LHCN-M2 (cell line): ENCODE measurements at regions not wholly inside any gene's neighbourhood (a gene's known extent, or its start where the extent isn't known, plus 50 kb on each side); places are given as distances from the start of the nearest gene placed in this dataset.

Source experiments
- DNase-seq: peaks from one replicate; pipeline ENCODE4 v3.0.0-alpha.2; 2012; ENCODE audit warnings: low read depth

- DNase-seq: peak; percentile 38
Observed at GRCh38 chr14:85280074-85280473, 249.9 kb upstream of the FLRT2 start.

DNA sequence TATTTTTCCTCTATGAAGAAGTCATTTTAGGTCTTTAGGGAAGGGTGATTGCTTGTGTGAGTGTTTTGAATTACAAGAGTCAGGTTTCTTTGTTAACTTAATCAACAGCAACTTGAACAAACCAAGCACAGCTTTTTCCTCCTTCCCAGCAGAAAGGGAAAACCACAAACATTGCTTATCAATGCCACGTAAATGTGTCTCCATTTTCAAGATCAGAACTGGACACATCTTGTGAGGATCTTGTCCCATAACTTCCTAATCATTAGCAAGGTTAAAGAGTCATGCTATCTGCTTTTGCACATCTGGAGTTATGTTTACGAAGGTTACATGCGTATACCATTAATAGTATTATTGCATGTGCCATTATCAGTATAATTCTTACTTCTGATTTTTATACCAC, 248.0 kb upstream of the FLRT2 start:
- DNase-seq: no peak

DNA sequence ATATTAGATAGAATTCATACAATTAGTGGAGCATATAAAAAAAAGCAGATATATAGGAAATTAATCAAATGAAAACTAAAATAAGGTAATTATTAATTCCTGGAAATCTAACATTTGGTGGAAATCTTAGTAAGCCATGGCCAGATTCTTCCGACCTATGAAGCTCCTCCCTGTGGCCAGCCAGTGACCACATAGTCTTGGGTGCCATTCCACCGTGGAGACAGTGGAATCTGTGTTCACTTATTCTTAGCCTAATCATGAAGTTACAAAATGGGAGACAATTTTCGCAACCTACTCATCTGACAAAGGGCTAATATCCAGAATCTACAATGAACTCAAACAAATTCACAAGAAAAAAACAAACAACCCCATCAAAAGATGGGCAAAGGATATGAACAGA, 241.9 kb upstream of the FLRT2 start:
- no peak for DNase-seq

DNA sequence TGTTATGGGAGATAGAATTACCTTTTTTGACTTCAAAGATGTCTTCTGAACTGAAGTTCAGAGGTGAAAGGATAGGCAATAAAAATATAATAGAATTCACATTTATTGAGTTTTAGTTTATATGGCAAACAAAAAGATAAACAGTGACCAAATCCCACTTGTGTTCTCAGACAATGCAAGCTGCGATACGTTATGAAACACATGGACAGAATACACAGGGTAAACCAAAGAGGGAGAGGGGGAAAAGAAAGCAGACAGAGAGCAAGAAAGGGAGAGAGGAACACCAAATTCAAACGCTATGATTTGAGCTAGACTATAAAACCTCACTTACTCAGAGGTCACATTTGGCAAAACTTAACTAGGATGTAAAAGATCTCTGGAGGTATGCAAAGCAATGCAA, 238.2 kb upstream of the FLRT2 start:
- no peak for DNase-seq

DNA sequence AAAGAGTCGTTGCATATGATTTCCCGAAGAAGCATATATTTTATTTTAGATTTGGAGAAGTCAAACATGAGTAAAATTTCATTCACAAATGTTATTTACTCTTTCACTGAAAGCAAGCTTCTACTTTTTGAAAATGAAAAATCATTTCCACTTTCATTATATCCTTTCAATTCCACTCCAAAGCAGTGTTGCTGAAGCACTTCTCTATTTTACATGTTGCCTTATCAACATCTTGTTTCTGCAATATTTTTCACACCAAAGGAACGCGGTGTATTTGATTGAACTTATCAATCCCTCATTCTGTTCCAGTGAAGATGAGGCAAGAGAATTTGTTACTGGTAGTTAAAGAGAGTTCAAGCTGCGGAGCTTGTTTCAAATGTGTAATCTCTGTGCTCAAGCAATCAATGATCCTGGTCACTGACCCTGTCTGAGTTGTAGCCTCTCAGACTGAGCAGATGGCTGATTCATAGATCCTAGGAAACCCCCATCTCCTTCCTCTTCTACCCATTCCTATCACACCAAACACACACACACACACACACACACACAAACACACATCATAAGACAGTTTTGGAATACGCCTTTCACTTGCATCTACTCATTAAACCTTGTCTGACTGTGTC, 236.2 kb upstream of the FLRT2 start:
- no peak for DNase-seq

DNA sequence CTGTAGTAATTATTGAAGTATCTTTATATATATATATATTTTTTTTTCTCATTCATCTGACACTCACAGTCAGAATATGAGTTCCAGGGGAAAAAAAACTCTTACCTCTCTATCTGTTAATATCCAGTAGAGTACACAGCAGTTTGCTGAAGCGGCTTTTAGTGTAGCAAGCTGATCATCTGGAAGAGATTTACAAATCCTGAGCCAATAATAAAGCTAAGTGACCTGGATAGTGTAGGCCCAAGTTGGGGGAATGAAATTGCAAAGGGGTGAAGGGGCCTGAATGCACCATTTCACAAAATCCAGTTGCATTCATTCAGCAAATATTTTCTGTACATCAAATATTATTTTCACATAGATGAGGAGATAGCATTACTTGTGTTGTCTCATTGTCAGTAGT, 234.6 kb upstream of the FLRT2 start:
- DNase-seq: no peak

- DNase-seq: peak; percentile 74
Observed at GRCh38 chr14:85296456-85297210, 233.3 kb upstream of the FLRT2 start.

DNA sequence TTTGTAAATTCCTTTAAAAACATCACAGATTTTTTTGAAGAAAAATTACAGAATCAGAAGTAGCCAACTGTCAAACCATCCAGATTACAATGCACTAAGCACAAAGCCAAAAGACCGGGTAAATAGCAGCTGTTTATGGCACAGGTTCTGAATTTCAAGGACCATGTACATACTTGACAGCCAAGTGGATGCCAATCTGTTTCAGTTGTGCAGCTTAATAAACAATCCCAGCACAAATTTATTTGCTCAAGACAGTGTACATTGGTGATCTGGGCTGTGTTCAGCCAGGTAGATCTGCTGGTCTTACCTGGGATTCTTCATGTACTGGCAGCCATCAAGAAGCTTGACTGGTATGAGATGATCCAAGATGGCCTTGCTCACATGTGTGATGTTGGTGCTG, 229.8 kb upstream of the FLRT2 start:
- no peak for DNase-seq

DNA sequence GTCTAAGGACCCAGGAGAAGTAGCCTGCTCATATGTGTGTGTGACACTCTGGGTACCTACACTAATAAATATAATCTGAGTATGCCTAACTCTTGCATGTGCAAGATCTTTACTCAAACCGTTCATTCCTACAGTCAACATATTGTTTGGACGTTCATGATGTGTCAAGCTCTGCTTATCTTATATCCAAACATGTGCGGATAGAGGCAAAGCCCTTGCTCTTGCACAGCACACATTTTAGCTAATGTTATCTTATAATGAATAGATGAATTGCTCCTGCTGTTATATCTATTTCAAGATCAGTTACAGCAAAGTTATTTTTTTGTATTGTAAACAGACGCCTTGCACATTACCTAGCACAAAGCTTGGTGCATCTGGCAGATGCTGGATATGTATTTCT, 228.4 kb upstream of the FLRT2 start:
- DNase-seq: no peak

DNA sequence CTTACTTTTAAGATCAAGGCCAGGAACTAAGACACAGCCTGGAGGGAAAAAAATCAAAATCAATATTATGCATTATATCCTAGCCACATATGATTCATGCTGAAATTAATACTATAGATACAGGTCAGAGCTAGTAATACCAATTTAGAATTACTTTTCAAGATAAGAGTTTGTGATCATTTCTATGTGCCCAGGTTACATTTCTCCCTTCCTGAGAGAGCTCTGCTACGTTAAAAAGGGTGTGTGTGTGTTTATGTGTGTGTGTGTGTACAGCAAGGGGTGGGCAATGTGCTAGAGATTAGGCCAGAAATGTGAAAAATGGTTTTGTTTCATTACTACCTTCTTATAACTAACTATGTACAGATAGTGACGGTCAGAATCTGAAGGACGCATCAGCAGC, 223.9 kb upstream of the FLRT2 start:
- DNase-seq: no peak

GRCh38 chr14:85308531-85309300, 221.2 kb upstream of the FLRT2 start:
- no peak for DNase-seq

DNA sequence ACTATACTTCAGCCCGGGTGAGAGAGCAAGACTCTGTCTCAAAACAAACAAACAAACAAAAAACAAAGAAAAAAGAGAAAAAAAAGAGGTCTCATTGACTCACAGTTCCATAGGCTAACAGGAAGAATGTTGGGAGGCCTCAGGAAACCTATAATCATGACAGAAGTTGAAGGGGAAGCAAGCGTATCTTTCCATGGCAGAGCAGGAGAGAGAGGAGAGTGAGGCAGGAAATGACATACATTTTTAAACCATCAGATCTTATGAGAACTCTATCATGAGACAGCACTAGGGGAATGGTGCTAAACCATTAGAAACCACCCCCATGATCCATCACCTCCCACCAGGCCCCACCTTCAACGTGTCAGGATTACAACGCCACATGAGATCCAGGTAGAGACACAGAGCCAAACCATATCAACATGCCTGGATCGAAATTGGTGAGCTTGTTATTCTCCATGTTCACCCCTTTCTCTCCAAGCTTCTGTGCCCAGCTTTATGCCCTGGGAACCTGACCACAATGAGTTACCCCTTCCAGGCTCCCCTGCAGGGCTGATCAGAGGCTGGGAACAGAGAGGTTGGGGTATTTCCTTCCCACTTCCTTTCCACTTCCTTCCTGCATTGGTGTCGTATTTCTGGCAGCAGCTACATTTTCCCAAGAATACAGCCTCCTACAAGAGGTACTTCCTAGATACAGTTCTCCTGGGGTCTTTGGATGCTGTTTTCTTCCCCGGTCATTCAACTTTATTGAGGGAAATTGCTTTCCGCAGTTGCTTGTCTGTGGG, 219.3 kb upstream of the FLRT2 start:
- DNase-seq: no peak

- DNase-seq: peak; percentile 28
Observed at GRCh38 chr14:85313560-85314207, 216.3 kb upstream of the FLRT2 start.

DNA sequence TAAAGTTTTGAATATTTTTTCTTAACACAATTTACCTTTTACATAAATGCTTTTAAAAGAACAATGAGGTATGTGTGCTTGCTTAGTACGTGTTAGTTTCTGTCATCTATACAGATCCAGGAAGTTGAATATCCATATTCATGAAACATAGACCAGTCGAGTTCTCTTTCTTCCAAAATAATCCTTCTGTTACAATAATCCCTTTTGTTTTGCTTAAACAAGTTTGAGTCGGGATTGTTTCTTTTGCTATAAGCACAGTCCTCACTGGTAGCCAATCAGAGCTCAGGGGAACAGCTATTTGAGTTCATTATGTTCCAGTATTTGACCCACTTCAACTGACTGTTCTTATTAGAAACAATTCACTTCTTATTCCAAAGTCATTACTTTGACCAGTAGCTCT, 214.7 kb upstream of the FLRT2 start:
- no peak for DNase-seq

DNA sequence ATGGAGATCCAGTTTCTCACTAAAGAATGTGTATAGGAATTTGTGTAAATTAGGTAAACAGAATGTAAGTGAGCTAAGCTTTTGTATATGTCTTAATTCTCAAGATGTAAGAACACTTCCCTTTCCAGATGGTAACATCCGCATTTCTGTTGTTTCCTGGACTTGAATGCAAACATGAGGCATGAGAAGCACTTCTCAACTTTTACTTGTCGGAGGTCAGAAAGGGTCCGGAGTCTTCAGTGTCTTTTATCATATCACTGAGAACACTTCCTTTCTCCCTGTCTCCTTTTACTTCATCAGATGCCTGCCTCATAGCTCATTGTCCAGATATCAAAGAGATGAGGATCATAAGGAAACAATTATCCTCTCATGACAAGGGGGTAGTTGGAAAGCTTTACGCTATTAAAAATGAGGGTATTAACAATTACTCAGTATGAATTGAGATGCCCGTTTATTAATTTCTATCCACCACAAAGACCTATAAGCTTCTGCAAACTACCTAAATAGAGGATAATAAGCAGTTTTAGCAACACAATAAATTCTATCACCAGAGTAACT, 214.1 kb upstream of the FLRT2 start:
- DNase-seq: no peak

DNA sequence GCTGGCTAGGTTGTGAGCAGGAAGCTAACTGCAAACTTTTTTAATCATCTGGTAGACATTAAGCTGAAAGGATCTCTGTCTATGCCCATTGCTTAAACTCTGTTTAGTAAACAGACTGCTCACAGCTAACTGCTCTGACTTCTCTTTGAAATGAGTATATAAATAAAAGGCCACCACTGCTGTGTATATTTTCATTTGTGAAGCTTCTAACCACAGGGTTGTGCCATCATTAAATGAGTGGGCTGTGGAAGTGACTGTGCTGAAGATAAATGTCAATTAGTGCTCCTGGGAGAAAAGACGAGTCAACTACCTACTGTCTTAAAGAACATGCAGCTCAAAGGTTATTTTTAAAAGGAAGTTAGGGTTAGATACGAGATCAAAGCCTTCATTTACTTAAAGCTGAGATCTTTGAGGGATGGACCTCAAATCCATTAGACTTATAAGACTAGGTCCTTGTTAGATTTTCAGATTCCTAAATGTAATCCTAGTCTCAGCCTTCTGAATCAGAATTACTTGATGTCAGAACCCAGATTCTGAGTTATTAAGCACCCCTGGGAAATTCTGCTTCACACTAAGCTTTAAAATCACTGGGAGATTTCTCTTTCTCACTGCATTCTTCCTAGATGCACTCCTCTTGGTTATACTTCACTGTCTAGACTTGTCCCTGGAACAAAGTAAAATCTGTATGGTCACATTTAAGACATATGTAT, 213.1 kb upstream of the FLRT2 start:
- peak; percentile 45 for DNase-seq

GRCh38 chr14:85317491-85318021, 212.4 kb upstream of the FLRT2 start:
- DNase-seq: peak; percentile 32

DNA sequence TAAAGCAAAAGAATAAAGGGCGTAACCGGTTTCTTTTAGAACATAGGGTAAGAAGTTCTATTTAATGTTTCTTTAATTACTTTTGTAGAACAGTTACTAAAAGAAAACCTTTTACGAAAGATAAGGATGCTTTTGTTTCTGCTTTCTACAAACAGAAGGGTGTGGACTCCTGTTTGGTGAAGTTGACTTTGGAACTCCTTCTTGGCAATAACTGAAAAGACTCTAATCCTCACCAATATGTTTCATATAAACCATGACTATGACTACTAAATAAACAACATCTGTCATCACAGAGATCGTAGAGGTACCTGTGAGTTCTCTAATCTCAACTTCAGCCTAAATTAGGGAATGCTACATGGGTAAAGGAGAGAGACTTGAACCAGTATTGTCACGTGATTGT, 210.8 kb upstream of the FLRT2 start:
- DNase-seq: no peak

DNA sequence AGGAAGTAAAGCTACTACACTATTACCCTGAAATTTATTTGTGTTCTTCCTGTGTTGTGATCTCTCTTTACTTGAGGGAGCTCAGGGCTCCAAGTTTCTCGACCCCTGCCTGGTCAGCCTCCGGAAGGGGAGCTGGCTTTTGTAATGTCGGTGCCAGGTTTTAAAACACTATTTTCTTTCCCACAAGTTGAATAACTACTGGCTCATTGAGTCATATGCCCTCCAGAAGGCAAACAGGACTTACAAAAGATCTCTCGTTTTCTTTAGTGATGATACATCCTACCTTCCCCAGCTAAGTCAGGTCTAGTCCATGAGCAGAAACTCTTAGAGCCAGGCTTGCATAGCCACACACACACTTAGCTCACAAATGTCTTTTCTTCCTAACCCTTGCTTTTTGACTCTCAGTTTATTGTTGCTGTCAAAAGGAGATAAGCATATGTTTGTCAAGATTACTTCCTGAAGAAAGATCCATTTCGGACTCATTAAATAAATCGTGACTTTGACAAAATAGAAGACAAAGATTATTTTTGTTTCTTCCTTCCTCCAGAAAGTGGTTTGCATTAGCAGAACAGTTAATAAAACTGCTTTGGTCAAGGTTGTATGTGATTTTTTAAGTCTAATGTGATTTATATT, 209.8 kb upstream of the FLRT2 start:
- DNase-seq: peak; percentile 59
